Activated CD8-positive, alpha-beta memory T cell treated with anti-CD3 and anti-CD28 coated beads, Interleukin-2, amount 50 U/mL, for 4 hours (primary cell): ENCODE measurements at regions not wholly inside any gene's neighbourhood (a gene's known extent, or its start where the extent isn't known, plus 50 kb on each side); places are given as distances from the start of the nearest gene placed in this dataset.
"Not testable (repeated sequence)": the region's sequence is repeated elsewhere in the genome, so short reads cannot be mapped to it uniquely, and the experiment has no call there.

Experiments
- DNase-seq: peaks from one replicate; pipeline ENCODE4 v3.0.0-alpha.2; 2020

DNA sequence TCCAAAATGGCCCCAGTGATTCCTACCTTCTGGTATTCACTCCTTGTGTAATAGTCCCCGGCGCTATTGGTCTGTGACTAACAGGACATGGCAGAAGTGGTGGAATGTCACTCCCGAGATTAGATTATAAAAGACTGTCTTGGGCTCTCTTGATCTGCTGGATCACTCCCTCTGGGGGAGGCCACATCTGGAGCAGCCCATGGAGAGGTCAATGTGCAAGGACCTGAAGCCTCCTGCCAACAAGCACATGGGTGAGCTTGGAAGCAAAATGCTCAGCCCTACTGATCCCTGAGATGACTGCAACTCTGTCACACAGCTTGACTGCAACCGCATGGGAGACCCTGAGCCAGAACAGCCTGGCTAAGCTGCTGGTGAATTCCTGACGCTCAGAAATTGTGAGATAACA, 94.3 kb upstream of the GLI2 start:
- no peak for DNase-seq

- no peak for DNase-seq
Observed at GRCh38 chr2:120642646-120643045, 93.0 kb upstream of the GLI2 start.

GRCh38 chr2:120646994-120647393, 88.7 kb upstream of the GLI2 start:
- DNase-seq, result no peak

DNA sequence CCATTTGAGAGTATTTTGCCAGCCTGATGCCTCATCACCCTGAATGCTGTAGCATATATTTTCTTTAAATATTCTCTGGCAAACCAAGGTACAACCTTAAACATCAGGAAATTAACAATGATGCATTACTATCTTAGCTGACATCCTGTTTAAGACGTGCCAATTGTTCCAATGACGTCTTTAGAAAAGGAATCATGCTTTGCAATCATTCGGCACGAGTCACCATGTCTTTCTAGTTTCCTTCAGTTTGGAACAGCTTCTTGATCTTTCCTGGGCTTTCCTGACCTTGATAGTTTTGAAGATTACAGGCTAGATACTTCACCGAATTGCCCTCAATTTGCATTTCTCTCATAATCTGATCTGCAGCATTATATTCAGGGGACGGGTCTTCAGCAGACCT, 88.2 kb upstream of the GLI2 start:
- no peak for DNase-seq

- DNase-seq, result not testable (repeated sequence)
Observed at GRCh38 chr2:120649381-120649780, 86.3 kb upstream of the GLI2 start.

DNA sequence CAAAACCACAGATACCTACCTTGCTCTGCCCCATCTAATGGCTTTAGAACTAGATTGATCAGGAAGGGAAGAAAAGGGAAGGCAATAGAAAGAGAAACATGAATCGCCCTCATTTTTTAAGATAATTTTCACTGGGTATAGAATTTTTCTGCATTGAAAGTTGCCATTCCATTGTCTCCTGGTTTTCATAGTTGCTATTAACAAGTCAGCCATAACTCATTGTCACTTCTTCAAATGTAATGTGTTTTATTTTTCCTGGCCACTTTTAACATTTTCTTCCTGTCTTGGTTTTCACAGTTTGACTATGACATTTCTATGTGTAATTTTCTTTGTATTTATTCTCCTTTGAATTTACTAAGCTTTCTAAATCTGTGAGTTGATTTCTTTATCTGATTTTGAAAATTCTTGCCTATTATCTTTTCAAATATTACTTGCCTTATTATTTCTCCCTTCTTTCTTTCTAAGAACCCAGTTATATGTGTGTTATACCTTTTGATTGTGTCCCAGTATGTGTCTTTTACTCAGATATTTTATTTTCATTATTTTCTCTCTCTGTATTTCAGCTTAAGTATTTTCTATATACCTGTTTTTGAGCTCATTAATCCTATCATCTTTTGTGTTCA, 85.5 kb upstream of the GLI2 start:
- no peak for DNase-seq

GRCh38 chr2:120651818-120652217, 83.8 kb upstream of the GLI2 start:
- no peak for DNase-seq

DNA sequence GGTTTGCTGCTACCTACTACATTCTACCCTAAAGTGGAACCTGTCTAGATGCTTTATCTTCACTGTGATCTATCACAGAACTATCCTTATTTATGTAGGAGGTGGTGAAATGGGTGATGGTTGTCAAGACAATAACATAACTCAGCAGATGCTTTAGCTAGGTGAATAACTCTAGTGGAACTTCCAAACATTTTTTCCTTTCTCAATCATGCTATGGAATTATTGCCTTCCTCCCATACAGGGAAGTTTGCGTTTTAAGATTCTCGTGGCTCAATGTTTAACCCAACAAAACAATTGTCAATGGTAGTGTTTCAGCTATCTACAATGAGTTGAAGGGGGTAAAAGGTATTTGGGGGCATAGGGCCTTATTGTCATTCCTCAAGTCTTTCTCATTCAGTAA, 82.6 kb upstream of the GLI2 start:
- no peak for DNase-seq

GRCh38 chr2:120653871-120654270, 81.8 kb upstream of the GLI2 start:
- DNase-seq, result no peak

DNA sequence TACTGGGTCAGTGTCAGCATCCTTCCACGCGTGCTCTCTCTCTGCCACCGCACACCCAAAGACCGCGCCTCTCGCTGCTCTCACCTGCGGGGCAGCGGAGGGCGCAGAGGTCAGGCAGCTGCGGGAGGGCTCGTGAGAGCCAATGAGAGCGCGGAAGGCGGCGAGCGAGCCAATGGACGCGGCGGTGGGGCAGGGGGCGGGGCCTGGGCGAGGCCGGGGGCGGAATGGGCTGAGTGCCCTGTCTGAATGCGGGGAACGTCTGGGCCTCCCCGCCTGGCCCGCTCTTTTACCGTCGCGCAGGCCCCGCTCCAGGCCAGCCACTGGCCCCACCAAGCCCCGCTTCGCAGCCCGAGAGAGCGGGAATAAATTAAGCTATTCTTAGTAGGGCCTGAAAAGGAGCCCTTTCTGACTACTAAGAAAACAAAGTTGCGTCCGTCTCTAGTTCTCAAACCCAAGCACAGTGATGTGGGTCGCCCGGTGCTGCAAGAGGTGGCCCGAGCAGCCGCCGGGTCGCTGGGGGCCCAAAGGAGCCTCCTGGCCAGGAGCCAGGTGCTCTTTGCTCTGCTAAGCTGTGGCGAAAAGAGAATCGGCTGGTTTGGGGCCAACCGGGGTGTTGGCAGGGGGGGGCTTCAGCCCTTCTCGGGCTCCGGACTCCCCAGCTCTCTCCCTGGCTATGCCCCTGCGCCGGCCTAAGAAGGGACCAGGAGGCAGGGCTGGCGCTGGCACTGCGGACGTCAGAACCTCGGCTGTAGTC, 81.1 kb upstream of the GLI2 start:
- DNase-seq, result no peak

DNA sequence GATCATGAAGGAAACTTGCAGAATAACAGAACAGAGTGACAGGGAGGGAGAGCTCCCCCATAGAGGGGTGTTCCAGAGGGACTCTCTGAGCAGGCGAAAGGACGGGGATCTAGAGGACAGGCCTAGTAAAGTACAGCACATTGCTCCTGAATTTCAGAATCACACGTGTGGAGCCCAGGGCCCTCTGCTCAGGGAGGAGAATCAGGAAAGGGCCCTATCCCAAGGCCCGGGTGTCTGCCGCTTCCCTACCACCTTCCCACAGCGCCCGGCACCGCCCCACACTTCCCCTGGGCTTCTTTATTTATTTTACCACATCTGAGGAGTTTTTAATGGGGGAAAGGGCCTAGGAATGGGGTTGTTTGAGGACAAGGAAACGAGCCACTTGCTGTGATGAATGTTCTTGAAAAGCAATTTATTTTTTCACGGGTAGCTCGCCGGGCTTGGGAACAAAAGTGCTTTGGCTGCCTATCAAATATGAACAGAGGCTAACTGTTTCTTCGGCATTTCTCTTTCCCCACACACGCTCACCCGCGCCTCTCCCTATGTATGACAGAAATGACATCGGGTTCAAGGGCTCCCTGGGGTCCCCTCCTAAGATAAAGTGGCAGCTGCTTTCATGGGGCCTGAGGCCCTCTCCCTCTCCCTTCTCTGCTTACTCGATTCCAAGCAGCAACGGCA, 79.3 kb upstream of the GLI2 start:
- no peak for DNase-seq

DNA sequence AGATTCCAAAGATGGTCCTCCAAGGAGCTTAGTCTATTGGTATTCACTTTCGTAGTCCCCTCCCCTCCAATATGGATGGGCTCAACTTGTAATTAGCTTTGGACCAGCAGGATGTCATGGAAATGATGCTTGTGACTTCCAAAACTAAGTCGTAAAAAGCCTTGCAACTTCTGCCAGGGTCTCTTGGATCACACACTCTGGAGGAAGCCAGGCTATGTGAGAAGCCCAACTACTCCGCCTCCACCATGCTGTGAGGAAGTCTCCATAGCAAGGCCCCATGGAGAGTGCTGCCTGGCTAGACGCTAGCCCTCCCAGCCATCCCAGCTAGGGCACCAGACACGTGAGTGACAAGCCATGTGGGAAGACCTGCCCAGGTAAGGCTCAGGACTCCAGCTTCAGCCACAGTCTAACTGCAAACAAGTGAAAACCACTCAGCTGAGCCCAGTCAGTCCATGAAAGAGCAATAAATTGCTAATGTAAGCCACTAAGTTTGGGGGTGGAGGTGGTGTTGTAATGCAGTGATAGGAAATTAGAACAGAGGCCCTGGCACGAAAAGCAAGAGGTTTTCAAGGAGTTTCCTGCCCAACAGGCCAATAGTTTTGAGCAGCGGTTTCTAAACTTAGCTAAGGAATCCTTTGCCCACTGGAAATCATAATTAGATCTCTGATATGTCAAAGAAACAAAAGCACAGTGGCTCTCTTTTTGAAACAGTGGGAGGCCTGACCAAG, 77.5 kb upstream of the GLI2 start:
- DNase-seq, result no peak

- no peak for DNase-seq
Observed at GRCh38 chr2:120658770-120659158, 76.9 kb upstream of the GLI2 start.

DNA sequence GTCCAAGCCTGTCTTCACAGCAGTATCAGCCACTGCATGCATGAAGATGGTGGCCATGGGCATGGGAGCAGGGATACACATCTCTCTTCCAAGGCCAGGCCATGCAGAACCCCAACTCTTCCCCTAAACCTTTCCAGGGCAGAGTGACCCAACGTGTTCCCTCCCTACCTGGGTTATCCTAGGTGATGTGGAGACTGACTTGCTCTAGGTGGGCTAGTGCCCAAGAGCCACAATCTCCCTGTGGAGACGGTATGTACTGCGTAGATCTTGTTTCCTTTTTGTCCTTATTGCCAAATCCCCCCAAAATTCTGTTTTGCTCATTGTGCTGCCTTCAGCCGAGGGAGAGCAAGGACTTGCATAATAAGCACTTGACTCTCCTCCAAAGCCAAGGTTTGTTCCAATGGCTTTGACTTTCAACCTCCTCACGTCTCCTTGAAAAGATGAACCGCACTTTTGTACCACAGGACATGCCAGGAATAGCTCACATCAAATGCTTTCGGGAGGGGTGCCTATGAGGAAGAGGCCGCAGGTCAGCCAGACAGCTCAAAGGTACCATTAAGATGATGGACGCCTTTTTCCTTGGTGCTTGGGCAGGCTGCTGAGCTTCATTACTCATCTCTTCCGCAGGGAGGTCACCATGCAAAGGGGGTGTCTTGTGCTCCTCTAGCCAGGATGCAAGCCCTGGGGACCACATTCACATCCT, 76.2 kb upstream of the GLI2 start:
- no peak for DNase-seq

- DNase-seq, result no peak
Observed at GRCh38 chr2:120660056-120660694, 75.5 kb upstream of the GLI2 start.

DNA sequence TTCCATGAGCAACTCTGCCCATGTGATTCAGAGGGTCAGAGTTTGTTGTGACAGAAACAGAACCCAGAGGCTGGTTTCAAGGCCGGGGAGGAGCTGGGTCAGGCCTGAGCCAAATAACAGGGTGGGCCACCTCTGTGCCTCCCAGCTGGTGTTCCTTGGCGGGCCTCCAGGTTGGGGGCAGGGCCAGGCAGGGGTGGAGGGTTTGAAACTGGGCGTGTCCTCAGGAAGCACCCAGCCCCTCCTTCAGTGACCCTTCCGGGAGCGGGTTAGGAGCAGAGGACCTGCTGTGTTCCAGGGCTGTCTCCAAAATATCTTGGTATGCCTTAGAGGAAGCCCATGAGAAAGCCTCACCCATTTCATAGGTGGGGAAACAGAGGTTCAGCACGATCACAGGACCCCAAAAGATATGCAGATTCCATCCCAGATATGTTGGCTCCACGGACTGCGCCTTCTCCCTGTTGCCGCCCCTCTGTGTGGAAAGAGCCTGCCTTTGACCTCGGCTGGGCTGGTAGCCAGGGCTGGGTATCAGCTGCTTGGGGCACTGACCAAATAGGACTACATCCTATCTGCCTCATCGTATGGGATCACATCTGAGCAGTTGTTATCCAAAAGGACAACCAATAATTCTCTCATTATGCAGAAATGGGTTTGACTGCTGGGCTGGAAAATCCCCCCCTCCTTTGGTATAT, 74.8 kb upstream of the GLI2 start:
- no peak for DNase-seq

DNA sequence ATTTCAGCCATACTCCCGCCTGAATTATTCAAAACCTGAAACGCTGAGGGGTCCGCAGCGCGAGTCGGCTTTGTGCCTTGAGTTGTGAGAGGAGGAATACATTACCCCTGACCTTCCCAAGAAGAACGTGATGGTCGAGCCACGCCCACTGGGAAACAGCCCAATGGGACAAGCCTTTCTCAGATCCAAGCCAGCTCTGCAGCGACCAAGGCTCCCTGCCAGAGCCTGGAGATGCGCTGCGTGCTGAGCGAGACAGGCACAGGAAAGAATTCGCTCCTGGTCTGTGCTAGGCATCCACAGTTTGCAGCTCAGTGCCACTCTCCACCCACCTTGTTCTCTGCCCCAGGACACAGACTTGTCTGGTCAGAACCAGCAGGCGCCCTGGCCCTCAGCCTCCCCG, 74.1 kb upstream of the GLI2 start:
- DNase-seq, result no peak

DNA sequence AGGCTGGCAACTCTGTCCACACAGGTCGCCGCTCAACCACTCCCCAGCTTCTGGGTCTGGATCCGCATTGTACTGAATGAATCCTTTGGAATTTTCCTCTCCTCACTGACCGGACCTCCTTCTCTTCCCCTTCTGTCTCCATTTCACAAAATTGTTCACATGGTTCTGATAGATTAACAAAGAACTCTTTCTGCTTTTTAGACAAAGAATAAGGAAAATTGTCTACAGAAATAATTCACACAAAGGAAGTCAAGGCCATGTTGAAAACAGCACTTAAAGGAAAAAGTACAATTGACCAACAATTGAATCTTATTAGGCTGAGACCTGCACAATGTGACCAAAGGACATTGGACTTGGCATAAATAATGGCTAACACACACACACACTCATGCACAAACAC, 73.6 kb upstream of the GLI2 start:
- DNase-seq, result no peak

GRCh38 chr2:120662746-120663145, 72.9 kb upstream of the GLI2 start:
- DNase-seq, result no peak

GRCh38 chr2:120666433-120666832, 69.2 kb upstream of the GLI2 start:
- DNase-seq, result no peak

DNA sequence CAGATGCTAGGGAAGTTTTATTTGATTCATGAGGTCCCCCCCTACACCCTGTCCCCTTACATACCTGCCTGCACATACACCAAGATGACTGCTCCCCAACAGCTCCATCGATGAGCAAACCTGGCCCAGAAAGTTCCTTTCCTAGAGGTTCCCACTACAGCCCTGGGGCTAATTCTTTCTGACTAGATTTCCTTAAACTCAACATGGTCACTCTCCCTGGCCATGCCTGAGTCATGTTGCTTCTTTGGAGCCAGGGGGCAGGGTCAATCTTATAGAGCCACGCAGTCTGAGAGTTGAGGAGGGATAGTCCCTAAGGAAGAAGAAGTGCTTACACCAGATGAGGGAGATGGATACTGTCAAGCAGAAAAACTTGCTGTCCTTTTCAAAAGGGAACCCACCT, 67.7 kb upstream of the GLI2 start:
- DNase-seq, result no peak
